ENCODE measurements at regions not wholly inside any gene's neighbourhood (a gene's known extent, or its start where the extent isn't known, plus 50 kb on each side); places are given as distances from the start of the nearest gene placed in this dataset.

DNA sequence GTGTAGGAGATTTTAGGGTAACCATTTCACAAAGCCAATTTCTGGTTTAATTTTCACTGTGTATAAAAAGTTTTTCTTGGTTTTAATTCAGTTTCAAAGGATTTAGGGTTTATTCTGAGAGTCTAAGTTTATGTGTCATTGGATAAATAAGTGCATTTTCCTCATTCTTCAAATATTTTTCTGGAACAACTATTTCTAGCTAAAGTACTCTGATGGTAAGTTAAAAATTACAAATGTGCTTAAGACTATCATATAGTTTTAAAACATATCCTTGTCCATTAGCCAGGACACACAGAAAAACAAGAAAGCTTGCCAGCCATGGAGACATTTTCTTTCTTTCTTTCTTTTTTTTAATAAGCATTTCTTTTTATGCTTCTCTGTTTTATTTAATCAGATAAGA, 333.0 kb downstream of the RFPL4B start:
- TF ChIP-seq CTCF (IDR thresholded peaks at IDR 0.05): no peak
- no peak for TF ChIP-seq POLR2A (IDR thresholded peaks at IDR 0.05)
- no peak for TF ChIP-seq EP300 (IDR thresholded peaks at IDR 0.05)

Data from ovary (tissue), 3 donors.